Adrenal gland (tissue), 5 donors: ENCODE measurements at regions not wholly inside any gene's neighbourhood (a gene's known extent, or its start where the extent isn't known, plus 50 kb on each side); places are given as distances from the start of the nearest gene placed in this dataset.

Source experiments
- CTCF ChIP-seq, 6 experiments: fragments of 450-650 bp in 4 of 6; fragments of 200-600 bp in 2 of 6; sonication (generic) in 1 of 6; IDR thresholded peaks; 1 replicate in 5 of 6; 2 replicates in 1 of 6; pipeline versions ENCODE4 v1.5.1 to v1.8.0; 2016 to 2021; ENCODE audit warnings: antibody characterized with exemption in 6 of 6, mild to moderate bottlenecking in 2 of 6, moderate library complexity in 1 of 6
- POLR2A ChIP-seq, 2 donors: fragments of 450-650 bp; IDR thresholded peaks; one replicate each; pipeline ENCODE4 v1.6.1; 2017; ENCODE audit warnings: antibody characterized with exemption in 2 of 2, mild to moderate bottlenecking in 2 of 2, moderate library complexity in 1 of 2
- donor health status: DM: no; HTN: no; CAD: no.

- no peak for TF ChIP-seq CTCF (IDR thresholded peaks at IDR 0.05)
- no peak for TF ChIP-seq POLR2A (IDR thresholded peaks at IDR 0.05)
Measured at GRCh38 chr1:50285994-50286393, 137.2 kb downstream of the DMRTA2 start.
